ENCODE measurements at regions not wholly inside any gene's neighbourhood (a gene's known extent, or its start where the extent isn't known, plus 50 kb on each side); places are given as distances from the start of the nearest gene placed in this dataset.
"Not testable (repeated sequence)": the region's sequence is repeated elsewhere in the genome, so short reads cannot be mapped to it uniquely, and the experiment has no call there.

DNA sequence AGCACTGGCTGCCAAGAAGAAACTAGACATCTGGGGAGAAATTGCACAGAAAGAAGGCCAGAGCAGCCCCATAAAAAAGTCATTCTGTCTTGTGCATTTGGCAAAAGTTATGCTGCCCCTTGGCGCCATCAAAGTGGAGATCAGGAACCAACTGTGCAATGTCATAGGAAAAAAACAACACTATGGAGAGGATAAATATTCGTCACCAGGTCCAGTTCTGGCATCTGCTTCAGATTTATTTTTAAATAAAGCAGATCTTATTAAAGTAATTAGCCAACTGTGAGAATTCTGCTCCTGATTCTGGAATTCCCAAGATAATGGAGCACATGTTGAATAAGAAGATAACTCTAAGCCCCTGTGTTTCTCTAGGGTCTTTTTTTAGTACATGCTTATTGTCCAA lies 500.0 kb upstream of the IL12A start:
- WGBS, 2 donors, result 68 to 74% methylated on average over 2 of the region's 2 CpGs

DNA sequence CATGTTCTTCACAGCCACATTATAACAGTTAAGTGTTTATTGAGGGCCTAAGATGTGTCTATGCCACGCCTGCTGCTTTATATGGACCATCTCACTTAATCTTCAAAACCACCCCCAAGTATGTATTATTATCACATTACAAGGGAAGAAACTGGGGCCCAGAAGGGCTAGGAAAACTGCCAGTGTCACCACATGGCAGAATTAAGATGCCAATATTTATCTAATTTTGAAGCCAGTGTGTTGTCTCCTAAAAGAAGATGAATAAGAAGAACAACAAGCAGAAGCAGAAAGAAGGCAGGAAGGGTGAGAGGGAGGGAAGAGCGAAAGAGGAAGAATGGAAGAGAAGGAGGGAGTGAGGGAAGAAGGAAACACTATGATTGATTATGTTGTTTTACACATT lies 491.3 kb upstream of the IL12A start:
- Histone ChIP-seq H3K4me3 (no peak overlapping the region), H3K36me3 (no peaks in the 10 kb centered on the region), H3K27ac (no peak overlapping the region), H3K4me1 (no peaks in the 10 kb centered on the region), H3K27me3 (no peaks in the 10 kb centered on the region), H3K9me3 (no peaks in the 10 kb centered on the region)
- intact Hi-C loops (cut with DNase I), result no loop called here
- TF ChIP-seq POLR2A (IDR thresholded peaks at IDR 0.05), result no peak
- no peak for TF ChIP-seq EP300 (IDR thresholded peaks at IDR 0.05)
- TF ChIP-seq, protein P1, sequence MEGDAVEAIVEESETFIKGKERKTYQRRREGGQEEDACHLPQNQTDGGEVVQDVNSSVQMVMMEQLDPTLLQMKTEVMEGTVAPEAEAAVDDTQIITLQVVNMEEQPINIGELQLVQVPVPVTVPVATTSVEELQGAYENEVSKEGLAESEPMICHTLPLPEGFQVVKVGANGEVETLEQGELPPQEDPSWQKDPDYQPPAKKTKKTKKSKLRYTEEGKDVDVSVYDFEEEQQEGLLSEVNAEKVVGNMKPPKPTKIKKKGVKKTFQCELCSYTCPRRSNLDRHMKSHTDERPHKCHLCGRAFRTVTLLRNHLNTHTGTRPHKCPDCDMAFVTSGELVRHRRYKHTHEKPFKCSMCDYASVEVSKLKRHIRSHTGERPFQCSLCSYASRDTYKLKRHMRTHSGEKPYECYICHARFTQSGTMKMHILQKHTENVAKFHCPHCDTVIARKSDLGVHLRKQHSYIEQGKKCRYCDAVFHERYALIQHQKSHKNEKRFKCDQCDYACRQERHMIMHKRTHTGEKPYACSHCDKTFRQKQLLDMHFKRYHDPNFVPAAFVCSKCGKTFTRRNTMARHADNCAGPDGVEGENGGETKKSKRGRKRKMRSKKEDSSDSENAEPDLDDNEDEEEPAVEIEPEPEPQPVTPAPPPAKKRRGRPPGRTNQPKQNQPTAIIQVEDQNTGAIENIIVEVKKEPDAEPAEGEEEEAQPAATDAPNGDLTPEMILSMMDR (IDR thresholded peaks at IDR 0.05), result no peak
- no peak for TF ChIP-seq POLR2AphosphoS5 (IDR thresholded peaks at IDR 0.05)
- 88 to 89% methylated on average over 1 to 2 of the region's 2 CpGs for WGBS, 2 donors
- no peak for DNase-seq

More for the DNA sequence above, 500.0 kb upstream of the IL12A start:
- TF ChIP-seq EP300 (IDR thresholded peaks at IDR 0.05) (no peak), POLR2AphosphoS5 (IDR thresholded peaks at IDR 0.05) (no peak), POLR2A (IDR thresholded peaks at IDR 0.05) (no peak)
- TF ChIP-seq, protein P1 (IDR thresholded peaks at IDR 0.05), result no peak
- no peak overlapping the region for H3K4me3 ChIP-seq
- intact Hi-C loops (cut with DNase I), result no loop called here
- H3K36me3 ChIP-seq, result no peaks in the 10 kb centered on the region
- no peak for DNase-seq
- no peak overlapping the region for H3K27ac ChIP-seq
- peaks cover 0 to 2% (median 0%) of the 10 kb centered on the region in 4 donors for H3K9me3 ChIP-seq
- no peaks in the 10 kb centered on the region for H3K4me1 ChIP-seq
- H3K27me3 ChIP-seq, result no peaks in the 10 kb centered on the region

DNA sequence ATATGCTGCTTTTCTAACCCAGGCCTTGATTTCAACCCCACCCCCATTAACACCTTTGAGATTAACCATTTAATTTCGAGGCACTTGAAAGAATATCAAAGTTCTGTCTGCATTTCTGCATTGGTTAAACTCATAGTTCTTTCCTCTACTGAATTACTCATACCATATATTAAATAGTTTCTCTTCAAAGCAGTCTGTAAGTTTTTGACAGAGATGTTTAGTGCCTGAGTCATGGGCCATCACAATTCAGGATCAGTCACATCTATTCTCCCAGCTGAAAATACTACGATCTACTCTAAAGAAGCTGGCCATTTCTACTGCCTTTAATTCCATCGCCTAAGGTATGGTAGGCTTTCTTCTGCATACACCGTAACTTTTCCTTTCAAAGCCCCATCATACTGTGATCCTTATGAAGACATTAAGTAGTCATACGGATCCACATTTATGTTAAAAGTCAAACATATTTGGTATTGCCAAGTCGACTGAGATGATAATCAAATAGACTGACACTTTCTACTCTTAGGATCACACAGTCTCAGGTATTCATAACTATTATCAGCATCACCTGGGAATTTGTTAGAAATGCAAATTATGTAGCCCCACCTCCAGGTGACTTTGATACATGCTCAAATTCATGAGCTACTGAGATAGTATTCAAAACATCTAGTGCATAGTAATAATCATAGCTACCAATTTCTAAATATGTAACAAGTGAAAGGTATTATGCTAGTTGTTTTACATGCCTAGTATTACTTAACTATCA lies 489.4 kb upstream of the IL12A start:
- H3K27me3 ChIP-seq, result no peaks in the 10 kb centered on the region
- H3K9me3 ChIP-seq, result no peaks in the 10 kb centered on the region
- TF ChIP-seq POLR2A (IDR thresholded peaks at IDR 0.05) (no peak), EP300 (IDR thresholded peaks at IDR 0.05) (no peak), POLR2AphosphoS5 (IDR thresholded peaks at IDR 0.05) (no peak)
- TF ChIP-seq, protein P1 (IDR thresholded peaks at IDR 0.05), result no peak
- H3K36me3 ChIP-seq, result no peaks in the 10 kb centered on the region
- H3K4me1 ChIP-seq, result no peaks in the 10 kb centered on the region
- no peak for DNase-seq
- WGBS, 2 donors, result 68 to 72% methylated on average over 6 of the region's 6 CpGs
- intact Hi-C loops (cut with DNase I), result no loop called here
- no peak overlapping the region for H3K4me3 ChIP-seq
- H3K27ac ChIP-seq, result no peak overlapping the region

DNA sequence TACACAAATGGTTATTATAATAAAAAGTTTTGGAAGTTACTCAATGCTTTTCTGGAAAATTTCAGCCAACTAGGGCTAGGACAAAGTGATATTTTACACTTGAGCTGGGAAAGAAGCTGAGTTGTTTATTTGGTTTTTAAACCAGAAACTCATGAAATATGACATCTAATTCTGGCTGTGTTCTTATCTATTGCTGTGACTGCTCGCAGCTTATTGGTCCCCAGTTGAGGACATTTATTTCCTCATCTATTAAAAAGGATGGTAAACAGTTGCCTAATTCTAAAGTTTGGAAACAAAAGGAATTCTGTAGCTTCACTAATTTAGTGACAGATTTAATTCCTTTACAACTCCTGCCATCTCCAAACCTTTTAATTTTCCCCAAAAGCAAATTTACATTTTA lies 487.6 kb upstream of the IL12A start:
- Histone ChIP-seq H3K4me1 (no peaks in the 10 kb centered on the region), H3K27ac (no peak overlapping the region), H3K27me3 (no peaks in the 10 kb centered on the region), H3K9me3 (no peaks in the 10 kb centered on the region), H3K4me3 (no peak overlapping the region), H3K36me3 (no peaks in the 10 kb centered on the region)
- intact Hi-C loops (cut with DNase I), result no loop called here
- TF ChIP-seq, protein P1 (IDR thresholded peaks at IDR 0.05), result no peak
- TF ChIP-seq POLR2AphosphoS5 (IDR thresholded peaks at IDR 0.05) (no peak), EP300 (IDR thresholded peaks at IDR 0.05) (no peak), POLR2A (IDR thresholded peaks at IDR 0.05) (no peak)
- WGBS, 2 donors, result 67 to 70% methylated on average over 1 of the region's 1 CpG
- DNase-seq, result no peak

DNA sequence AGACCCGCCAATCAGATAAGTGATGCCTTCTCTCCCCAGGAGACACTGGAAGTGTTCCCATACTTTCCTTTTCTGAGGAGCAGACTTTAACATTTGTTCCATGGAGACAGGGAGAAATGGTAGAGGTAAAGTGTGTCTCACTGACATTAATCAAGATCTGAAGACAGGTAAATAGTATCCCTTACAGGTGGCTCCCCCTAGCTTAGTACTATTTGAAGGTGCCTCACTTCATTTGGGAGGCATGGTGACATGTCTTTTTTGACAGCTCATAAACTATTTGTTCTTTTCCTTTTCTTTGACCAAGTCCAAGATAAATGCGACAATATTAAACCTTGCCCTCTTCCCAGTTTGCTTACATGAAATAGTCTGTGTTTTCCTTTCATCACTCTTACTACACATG lies 485.6 kb upstream of the IL12A start:
- TF ChIP-seq POLR2A (IDR thresholded peaks at IDR 0.05) (no peak), EP300 (IDR thresholded peaks at IDR 0.05) (no peak), POLR2AphosphoS5 (IDR thresholded peaks at IDR 0.05) (no peak)
- TF ChIP-seq, protein P1 (IDR thresholded peaks at IDR 0.05), result no peak
- intact Hi-C loops (cut with DNase I), result no loop called here
- 83 to 85% methylated on average over 2 of the region's 2 CpGs for WGBS, 2 donors

DNA sequence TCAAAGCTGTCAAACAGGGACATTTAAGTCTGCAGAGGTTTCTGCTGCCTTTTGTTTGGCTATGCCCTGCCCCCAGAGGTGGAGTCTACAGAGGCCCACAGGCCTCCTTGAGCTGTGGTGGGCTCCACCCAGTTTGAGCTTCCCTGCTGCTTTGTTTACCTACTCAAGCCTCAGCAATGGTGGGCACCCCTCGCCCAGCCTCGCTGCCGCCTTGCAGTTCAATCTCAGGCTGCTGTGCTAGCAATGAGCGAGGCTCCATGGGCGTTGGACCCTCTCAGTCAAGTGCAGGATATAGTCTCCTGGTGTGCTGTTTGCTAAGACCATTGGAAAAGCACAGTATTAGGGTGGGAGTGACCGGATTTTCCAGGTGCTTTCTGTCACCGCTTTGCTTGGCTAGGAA lies 477.6 kb upstream of the IL12A start:
- DNase-seq; intact Hi-C loops (cut with DNase I); H3K9me3 ChIP-seq; H3K36me3 ChIP-seq; H3K27ac ChIP-seq; H3K27me3 ChIP-seq; H3K4me3 ChIP-seq; H3K4me1 ChIP-seq: not testable (repeated sequence)
- 88 to 92% methylated on average over 7 of the region's 7 CpGs for WGBS, 2 donors

More for the DNA sequence above, 485.6 kb upstream of the IL12A start:
- no peaks in the 10 kb centered on the region for H3K36me3 ChIP-seq
- no peaks in the 10 kb centered on the region for H3K9me3 ChIP-seq
- DNase-seq, result no peak
- no peaks in the 10 kb centered on the region for H3K27me3 ChIP-seq
- no peak overlapping the region for H3K27ac ChIP-seq
- no peak overlapping the region for H3K4me3 ChIP-seq
- H3K4me1 ChIP-seq, result no peaks in the 10 kb centered on the region
